Gastroesophageal sphincter (tissue), 3 donors: ENCODE measurements at regions not wholly inside any gene's neighbourhood (a gene's known extent, or its start where the extent isn't known, plus 50 kb on each side); places are given as distances from the start of the nearest gene placed in this dataset.

ENCODE experiments used
- EP300 ChIP-seq: sonication (generic); formaldehyde crosslinking; IDR thresholded peaks from one replicate; pipeline ENCODE4 v1.6.1; 2017; ENCODE audit warnings: antibody characterized with exemption, mild to moderate bottlenecking
- POLR2A ChIP-seq, 2 donors: fragments of 450-650 bp; IDR thresholded peaks; one replicate each; pipeline ENCODE4 v1.6.1; 2017; ENCODE audit warnings: antibody characterized with exemption in 2 of 2, mild to moderate bottlenecking in 2 of 2, moderate library complexity in 1 of 2
- POLR2AphosphoS5 ChIP-seq: sonication (generic); formaldehyde crosslinking; IDR thresholded peaks from one replicate; pipeline ENCODE4 v1.6.1; 2017; ENCODE audit warnings: antibody characterized with exemption
- TF ChIP-seq, protein P1 (sequence below), 4 experiments: fragments of 200-600 bp in 2 of 4; fragments of 450-650 bp in 2 of 4; sonication (generic) in 1 of 4; IDR thresholded peaks; one replicate each; pipeline ENCODE4 v1.5.1; 2017 to 2019; ENCODE audit warnings: antibody characterized with exemption in 4 of 4, mild to moderate bottlenecking in 2 of 4, moderate library complexity in 2 of 4

DNA sequence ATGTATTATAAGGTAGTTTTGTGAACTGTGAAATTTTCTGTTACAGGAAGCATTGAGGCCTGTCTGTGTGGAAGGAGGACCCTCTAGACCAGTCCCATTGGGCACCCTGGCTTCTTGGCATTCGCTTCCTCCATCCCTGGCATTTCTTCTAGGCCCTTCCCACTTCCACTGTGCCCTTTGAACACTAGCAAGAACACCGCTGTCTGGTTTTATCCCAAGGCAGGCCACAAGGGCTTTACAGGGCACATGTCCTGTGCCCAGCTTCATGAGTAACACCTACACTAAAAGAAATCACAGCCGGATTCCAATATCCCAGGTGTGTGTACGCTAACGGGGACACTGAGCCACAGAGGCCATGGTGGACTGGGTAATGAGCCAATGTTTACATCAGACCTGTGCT is 99.8 kb downstream of the ADRB2 start:
- TF ChIP-seq, protein P1, sequence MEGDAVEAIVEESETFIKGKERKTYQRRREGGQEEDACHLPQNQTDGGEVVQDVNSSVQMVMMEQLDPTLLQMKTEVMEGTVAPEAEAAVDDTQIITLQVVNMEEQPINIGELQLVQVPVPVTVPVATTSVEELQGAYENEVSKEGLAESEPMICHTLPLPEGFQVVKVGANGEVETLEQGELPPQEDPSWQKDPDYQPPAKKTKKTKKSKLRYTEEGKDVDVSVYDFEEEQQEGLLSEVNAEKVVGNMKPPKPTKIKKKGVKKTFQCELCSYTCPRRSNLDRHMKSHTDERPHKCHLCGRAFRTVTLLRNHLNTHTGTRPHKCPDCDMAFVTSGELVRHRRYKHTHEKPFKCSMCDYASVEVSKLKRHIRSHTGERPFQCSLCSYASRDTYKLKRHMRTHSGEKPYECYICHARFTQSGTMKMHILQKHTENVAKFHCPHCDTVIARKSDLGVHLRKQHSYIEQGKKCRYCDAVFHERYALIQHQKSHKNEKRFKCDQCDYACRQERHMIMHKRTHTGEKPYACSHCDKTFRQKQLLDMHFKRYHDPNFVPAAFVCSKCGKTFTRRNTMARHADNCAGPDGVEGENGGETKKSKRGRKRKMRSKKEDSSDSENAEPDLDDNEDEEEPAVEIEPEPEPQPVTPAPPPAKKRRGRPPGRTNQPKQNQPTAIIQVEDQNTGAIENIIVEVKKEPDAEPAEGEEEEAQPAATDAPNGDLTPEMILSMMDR (IDR thresholded peaks at IDR 0.05), result no peak
- TF ChIP-seq POLR2A (IDR thresholded peaks at IDR 0.05), result no peak
- TF ChIP-seq POLR2AphosphoS5, result no peak
- TF ChIP-seq EP300, result no peak
